CD4-positive, alpha-beta T cell (primary cell): ENCODE measurements at regions not wholly inside any gene's neighbourhood (a gene's known extent, or its start where the extent isn't known, plus 50 kb on each side); places are given as distances from the start of the nearest gene placed in this dataset.

Source experiments
- ATAC-seq: fragments of 200-7000 bp; cut with Tn5 transposase; one replicate; pipeline ENCODE4 v1.10.0; 2022; ENCODE audit warnings: mild to moderate bottlenecking; ENCODE audit not compliant: poor library complexity
- CTCF ChIA-PET: fragments of 350-600 bp; sonication (Branson Sonifier 250); formaldehyde crosslinking; loops from one replicate; lab custom pipeline; 2021; ENCODE audit warnings: antibody characterized with exemption, inconsistent platforms; lab: Charles Lee
- POLR2A ChIA-PET: fragments of 350-600 bp; sonication (Branson Sonifier 250); formaldehyde crosslinking; loops from one replicate; lab custom pipeline; 2021; ENCODE audit warnings: antibody characterized with exemption, inconsistent platforms; lab: Charles Lee
- DNase-seq, 14 experiments: peaks; one replicate each; pipeline ENCODE4 v3.0.0-alpha.2; 2013 to 2020; ENCODE audit warnings: mixed read lengths in 2 of 14
- H3K27ac ChIP-seq, 2 donors: one replicate each; pipeline versions ENCODE4 v1.5.1 to v1.7.0; 2013; ENCODE audit warnings: low read length in 2 of 2, low read depth in 1 of 2, mild to moderate bottlenecking in 1 of 2
- H3K27me3 ChIP-seq, 2 experiments: 1 replicate in 1 of 2; 2 replicates in 1 of 2; pipeline versions ENCODE4 v1.6.1 to v1.7.0; 2013; ENCODE audit warnings: low read length in 2 of 2, control low read depth in 1 of 2, mild to moderate bottlenecking in 1 of 2, moderate library complexity in 1 of 2; ENCODE audit not compliant: insufficient read depth in 2 of 2, control insufficient read depth in 1 of 2
- H3K36me3 ChIP-seq: one replicate; pipeline ENCODE4 v1.6.1; 2013; ENCODE audit warnings: low read length, control low read depth; ENCODE audit not compliant: insufficient read depth
- H3K4me1 ChIP-seq: one replicate; pipeline ENCODE4 v1.6.1; 2013; ENCODE audit warnings: low read length, control low read depth; ENCODE audit not compliant: insufficient read depth
- H3K4me3 ChIP-seq: one replicate; pipeline ENCODE4 v1.5.1; 2013; ENCODE audit warnings: mild to moderate bottlenecking, low read length, moderate library complexity
- H3K9me3 ChIP-seq, 2 experiments: 1 replicate in 1 of 2; 2 replicates in 1 of 2; pipeline versions ENCODE4 v1.6.1 to v1.7.0; 2013; ENCODE audit warnings: low read length in 2 of 2, mild to moderate bottlenecking in 2 of 2, control low read depth in 1 of 2, moderate library complexity in 1 of 2; ENCODE audit not compliant: control insufficient read depth in 1 of 2, insufficient read depth in 1 of 2
- H3K27ac Mint-ChIP-seq: one replicate; pipeline ENCODE4 v1.8.0; 2020; ENCODE audit warnings: mixed read lengths
- H3K27me3 Mint-ChIP-seq: one replicate; pipeline ENCODE4 v1.8.0; 2021; ENCODE audit warnings: mixed read lengths
- H3K36me3 Mint-ChIP-seq: one replicate; pipeline ENCODE4 v1.8.0; 2021; ENCODE audit warnings: low read depth, mixed read lengths
- H3K4me1 Mint-ChIP-seq: one replicate; pipeline ENCODE4 v1.8.0; 2021; ENCODE audit warnings: low read depth, mixed read lengths
- H3K4me3 Mint-ChIP-seq: one replicate; pipeline ENCODE4 v1.8.0; 2020; ENCODE audit warnings: mild to moderate bottlenecking, mixed read lengths
- H3K9me3 Mint-ChIP-seq: one replicate; pipeline ENCODE4 v1.8.0; 2020; ENCODE audit warnings: mixed read lengths
- CTCF ChIP-seq: fragments of 200-600 bp; IDR thresholded peaks from one replicate; pipeline ENCODE4 v1.8.0; 2022; ENCODE audit warnings: antibody characterized with exemption, mild to moderate bottlenecking
- intact Hi-C, 2 experiments: fragments of 100-400 bp; cut with DNase I in 1 of 2; cut with micrococcal nuclease in 1 of 2; formaldehyde crosslinking; loops; one replicate each; pipeline versions ENCODE4 v1.15.1 to v1.9.0; 2023 to 2025; cut with DNase I, micrococcal nuclease

GRCh38 chr14:37946819-37947218, 260.9 kb upstream of the SSTR1 start:
- Mint-ChIP-seq H3K27ac (no peak overlapping the region), H3K4me3 (no peak overlapping the region), H3K27me3 (no peaks in the 10 kb centered on the region), H3K36me3 (no peaks in the 10 kb centered on the region), H3K4me1 (no peaks in the 10 kb centered on the region), H3K9me3 (peaks cover 20% of the 10 kb centered on the region)
- Histone ChIP-seq H3K4me3 (no peak overlapping the region), H3K4me1 (no peaks in the 10 kb centered on the region), H3K36me3 (no peaks in the 10 kb centered on the region), H3K27ac (no peak overlapping the region), H3K27me3 (no peaks in the 10 kb centered on the region), H3K9me3 (peaks cover 12 to 23% of the 10 kb centered on the region in 2 experiments)
- ChIA-PET CTCF (no interaction called here), POLR2A (no interaction called here)
- intact Hi-C loops = no loop called here
- TF ChIP-seq CTCF = no peak
- no peak for ATAC-seq
- DNase-seq = no peak

GRCh38 chr14:37948266-37948665, 259.4 kb upstream of the SSTR1 start:
- no peak for TF ChIP-seq CTCF
- intact Hi-C loops = no loop called here
- no peak overlapping the region for H3K4me3 ChIP-seq
- DNase-seq = no peak
- no peaks in the 10 kb centered on the region for H3K4me1 ChIP-seq
- ChIA-PET CTCF (no interaction called here), POLR2A (no interaction called here)
- no peak for ATAC-seq
- H3K36me3 ChIP-seq = no peaks in the 10 kb centered on the region
- no peaks in the 10 kb centered on the region for H3K27me3 Mint-ChIP-seq
- no peaks in the 10 kb centered on the region for H3K4me1 Mint-ChIP-seq
- no peak overlapping the region for H3K4me3 Mint-ChIP-seq
- no peak overlapping the region for H3K27ac ChIP-seq
- H3K9me3 ChIP-seq = peaks cover 12 to 23% of the 10 kb centered on the region in 2 experiments
- no peaks in the 10 kb centered on the region for H3K27me3 ChIP-seq
- H3K9me3 Mint-ChIP-seq = peaks cover 20% of the 10 kb centered on the region
- no peaks in the 10 kb centered on the region for H3K36me3 Mint-ChIP-seq
- H3K27ac Mint-ChIP-seq = no peak overlapping the region

GRCh38 chr14:37968664-37969240, 239.0 kb upstream of the SSTR1 start:
- Histone ChIP-seq H3K36me3 (no peaks in the 10 kb centered on the region), H3K4me3 (no peak overlapping the region), H3K4me1 (peaks cover 4% of the 10 kb centered on the region), H3K27ac (no peak overlapping the region), H3K27me3 (no peaks in the 10 kb centered on the region), H3K9me3 (no peaks in the 10 kb centered on the region)
- no peaks in the 10 kb centered on the region for H3K27me3 Mint-ChIP-seq
- H3K4me1 Mint-ChIP-seq = no peaks in the 10 kb centered on the region
- H3K9me3 Mint-ChIP-seq = no peaks in the 10 kb centered on the region
- no peak overlapping the region for H3K27ac Mint-ChIP-seq
- ChIA-PET POLR2A (no interaction called here), CTCF (no interaction called here)
- H3K4me3 Mint-ChIP-seq = no peak overlapping the region
- no peak for ATAC-seq
- H3K36me3 Mint-ChIP-seq = no peaks in the 10 kb centered on the region
- no peak for DNase-seq
- intact Hi-C loops = no loop called here
- no peak for TF ChIP-seq CTCF
